HG02970 (cell line): ENCODE measurements at regions not wholly inside any gene's neighbourhood (a gene's known extent, or its start where the extent isn't known, plus 50 kb on each side); places are given as distances from the start of the nearest gene placed in this dataset.
"Not testable (repeated sequence)": the region's sequence is repeated elsewhere in the genome, so short reads cannot be mapped to it uniquely, and the experiment has no call there.

Experiments
- ATAC-seq: cut with Tn5 transposase; IDR thresholded peaks from one replicate; pipeline ENCODE4 v1.9.1; 2021; ENCODE audit warnings: mild to moderate bottlenecking, moderate library complexity, moderate number of reproducible peaks; ENCODE audit not compliant: unreplicated experiment, low FRiP score

DNA sequence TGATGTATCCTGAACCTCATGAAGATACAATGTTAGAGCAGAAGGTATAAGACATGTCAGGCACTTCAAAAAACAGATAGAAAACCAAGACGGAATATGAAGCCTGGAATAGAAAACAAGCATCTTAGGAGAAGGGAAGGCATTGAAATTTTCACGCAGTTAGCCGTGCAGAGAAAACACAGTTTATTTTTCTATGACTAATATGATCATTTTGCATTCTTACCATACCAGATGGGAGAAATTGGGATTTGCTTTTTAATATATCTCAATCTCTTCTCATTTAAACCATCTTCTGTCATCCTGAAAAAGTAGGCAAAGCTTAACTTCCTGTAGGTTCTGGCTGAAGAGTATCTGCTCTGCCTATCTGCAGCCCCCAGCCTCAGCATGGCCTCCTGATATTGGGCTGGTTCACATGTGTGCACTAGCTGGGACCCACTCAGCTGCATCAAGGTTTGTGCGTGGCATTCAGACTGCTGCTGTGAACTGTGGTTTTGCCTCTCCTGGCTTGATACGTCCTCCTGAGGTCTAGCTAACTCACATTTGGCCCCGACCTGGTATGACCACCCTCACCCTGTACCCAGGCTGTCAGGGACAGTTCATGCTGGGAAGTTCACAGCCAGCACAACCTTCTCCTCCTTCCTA, 392.5 kb upstream of the SASH1 start:
- no peak for ATAC-seq

- no peak for ATAC-seq
These were observed 392.0 kb upstream of the SASH1 start for GRCh38 chr6:147950623-147950987.

- no peak for ATAC-seq
These were observed 390.9 kb upstream of the SASH1 start for GRCh38 chr6:147951726-147952125.

GRCh38 chr6:147954938-147955337, 387.7 kb upstream of the SASH1 start:
- no peak for ATAC-seq

GRCh38 chr6:147958683-147959082, 384.0 kb upstream of the SASH1 start:
- no peak for ATAC-seq

- ATAC-seq: no peak
These were observed 381.0 kb upstream of the SASH1 start for GRCh38 chr6:147961481-147962141.

- ATAC-seq: not testable (repeated sequence)
These were observed 377.2 kb upstream of the SASH1 start for GRCh38 chr6:147965448-147965847.

GRCh38 chr6:147970970-147971369, 371.7 kb upstream of the SASH1 start:
- no peak for ATAC-seq

GRCh38 chr6:147972448-147972847, 370.2 kb upstream of the SASH1 start:
- no peak for ATAC-seq

DNA sequence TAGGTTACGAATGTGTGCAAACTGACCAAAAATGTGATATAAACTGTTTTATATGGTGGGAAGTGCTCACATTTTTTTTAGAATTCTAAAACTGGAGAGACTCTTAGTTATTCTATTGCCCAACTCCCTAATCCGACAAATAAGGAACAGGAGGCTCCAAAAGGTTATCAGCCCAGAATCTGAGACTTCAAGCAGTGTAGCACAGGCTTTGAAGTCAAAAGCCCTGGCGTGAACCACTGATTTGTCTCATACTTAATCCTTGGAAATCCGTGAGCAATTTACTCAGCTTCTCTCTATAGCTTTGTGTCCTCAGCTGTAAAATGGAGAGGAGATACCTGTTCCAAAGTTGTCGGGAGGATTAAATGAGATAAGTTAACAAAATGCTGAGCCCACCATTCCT, 368.8 kb upstream of the SASH1 start:
- ATAC-seq: no peak

- ATAC-seq: no peak
These were observed 368.3 kb upstream of the SASH1 start for GRCh38 chr6:147974376-147974775.

DNA sequence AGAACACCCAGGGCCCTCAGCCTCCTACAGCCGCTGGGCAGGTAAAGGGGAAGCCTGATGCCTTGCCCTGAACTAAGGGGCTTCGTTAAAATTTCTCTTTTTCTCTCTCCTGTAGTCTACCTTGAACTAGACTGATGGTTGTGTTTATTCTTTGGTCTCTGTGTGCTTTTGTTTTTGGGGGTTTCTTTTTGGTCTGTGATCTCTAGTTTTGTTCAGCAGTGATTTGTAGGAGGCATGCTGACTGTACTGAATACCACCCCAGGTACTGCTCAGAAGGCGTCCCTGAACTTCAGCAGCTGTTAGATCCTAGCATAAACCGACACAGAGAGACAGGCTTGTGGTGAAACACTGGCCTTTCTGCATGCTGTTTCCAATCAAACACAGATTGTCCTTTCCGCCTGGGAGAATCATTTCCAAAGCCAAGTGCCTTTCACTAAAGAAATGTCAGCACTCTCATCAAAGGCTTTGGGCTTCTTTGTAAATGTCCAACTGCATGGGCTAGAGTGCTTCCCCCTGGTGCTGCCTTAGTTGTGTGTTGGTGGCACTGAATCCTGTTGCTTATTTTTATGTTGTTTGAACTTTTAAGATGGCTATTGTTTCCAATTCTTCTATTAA, 364.7 kb upstream of the SASH1 start:
- no peak for ATAC-seq

- ATAC-seq: no peak
These were observed 362.7 kb upstream of the SASH1 start for GRCh38 chr6:147979966-147980365.

DNA sequence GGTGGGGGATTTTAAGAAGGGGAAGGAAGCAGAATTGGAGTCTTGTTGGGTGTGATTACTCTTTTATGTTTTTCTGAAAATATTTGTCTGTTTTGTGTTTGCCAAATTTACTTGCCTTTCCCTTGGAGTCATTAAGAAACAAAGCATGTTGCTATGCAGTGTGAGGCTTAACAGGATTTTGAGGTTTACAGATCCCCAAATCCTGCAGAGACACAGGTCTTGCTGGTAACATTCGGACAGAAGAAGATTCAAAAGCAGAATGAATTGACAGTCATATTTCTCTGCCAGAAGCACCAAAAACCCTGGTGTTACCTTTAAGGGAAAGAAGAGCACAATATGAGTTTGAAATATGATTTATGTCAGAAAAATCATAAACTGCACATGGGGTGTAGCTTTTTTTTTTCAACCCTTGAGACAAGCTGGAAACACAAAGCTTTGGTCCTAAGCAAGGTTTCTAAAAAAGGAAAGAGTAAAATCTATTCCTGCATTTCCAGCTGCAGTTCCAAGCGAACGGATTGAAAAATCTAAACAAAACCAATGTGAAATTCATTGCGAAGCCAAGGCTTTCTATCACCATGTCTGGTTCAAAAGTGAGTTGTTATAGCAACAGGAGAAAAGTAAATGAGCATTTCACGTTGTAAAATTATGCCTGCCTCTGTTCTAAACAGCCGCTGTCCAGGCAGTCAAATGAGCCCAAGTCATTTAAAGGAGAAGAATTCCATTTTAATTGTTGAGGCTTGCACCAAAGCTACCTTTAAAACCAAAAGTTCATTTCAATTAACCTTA, 358.9 kb upstream of the SASH1 start:
- ATAC-seq: no peak

- no peak for ATAC-seq
These were observed 355.8 kb upstream of the SASH1 start for GRCh38 chr6:147986846-147987245.

DNA sequence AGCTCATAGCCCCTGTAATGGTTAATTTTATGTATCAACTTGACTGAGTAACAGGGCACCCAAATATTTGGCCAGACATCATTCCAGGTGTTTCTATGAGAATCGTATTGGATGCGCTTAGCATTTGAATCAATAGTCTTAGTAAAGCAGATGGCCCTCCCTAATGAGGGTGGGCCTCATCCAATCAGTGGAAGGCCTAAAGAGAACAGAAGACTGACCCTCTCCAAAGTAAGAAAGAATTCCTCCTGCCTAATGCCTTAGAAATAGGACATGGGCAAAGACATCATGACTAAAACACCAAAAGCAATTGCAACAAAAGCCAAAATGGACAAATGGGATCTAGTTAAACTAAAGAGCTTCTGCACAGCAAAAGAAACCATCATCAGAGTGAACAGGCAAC, 352.5 kb upstream of the SASH1 start:
- ATAC-seq: no peak

DNA sequence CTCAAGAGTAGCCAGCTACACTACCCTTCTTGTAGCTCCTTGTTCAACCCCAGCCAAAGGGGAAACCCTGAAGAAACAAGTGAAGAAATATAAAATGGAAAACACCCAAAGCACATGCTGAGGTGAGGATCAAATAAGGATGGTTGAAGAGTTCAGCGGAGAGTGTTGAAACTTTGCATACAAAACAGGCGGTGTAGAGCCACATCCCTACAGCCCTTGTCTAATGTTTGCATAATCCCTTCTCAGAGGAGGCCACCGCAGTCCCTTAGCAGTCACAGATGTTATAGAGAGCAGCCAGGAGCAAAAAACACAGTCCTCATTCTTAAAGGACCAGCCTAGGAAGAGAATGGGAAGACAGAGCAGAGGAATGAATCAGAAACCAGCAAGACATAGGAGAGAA, 350.7 kb upstream of the SASH1 start:
- no peak for ATAC-seq

GRCh38 chr6:147999001-147999540, 343.6 kb upstream of the SASH1 start:
- no peak for ATAC-seq

- no peak for ATAC-seq
These were observed 340.6 kb upstream of the SASH1 start for GRCh38 chr6:148001844-148002642.

GRCh38 chr6:148004651-148005050, 338.0 kb upstream of the SASH1 start:
- no peak for ATAC-seq
